ENCODE measurements at regions not wholly inside any gene's neighbourhood (a gene's known extent, or its start where the extent isn't known, plus 50 kb on each side); places are given as distances from the start of the nearest gene placed in this dataset.

DNA sequence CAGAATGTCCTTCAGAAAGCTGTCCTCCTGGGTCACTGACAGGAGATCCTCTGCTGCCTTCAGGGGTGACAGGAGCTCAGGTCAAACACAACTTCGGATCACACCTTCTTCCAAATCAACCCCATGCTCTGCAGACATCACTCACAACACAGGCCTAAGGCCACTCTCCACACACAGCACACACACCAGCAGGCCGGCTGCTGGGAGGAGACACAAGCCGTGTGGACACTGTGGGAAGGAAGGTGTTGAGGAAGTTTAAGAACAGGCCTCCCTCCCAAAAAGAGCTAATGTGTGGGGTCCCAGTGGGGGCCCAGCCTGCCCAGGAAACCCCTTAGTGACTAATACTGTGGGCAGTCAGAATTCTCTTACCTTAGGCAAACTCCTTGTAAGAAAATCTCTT lies 290.3 kb upstream of the ID2 start:
- intact Hi-C loops (cut with DNase I; ENCODE audit: low total_unique reads): no loop called here
- Histone ChIP-seq H3K4me1 (peaks cover 0 to 9% (median 0%) of the 10 kb centered on the region in 4 donors), H3K36me3 (no peaks in the 10 kb centered on the region), H3K4me3 (no peak overlapping the region), H3K9me3 (no peaks in the 10 kb centered on the region), H3K27me3 (no peaks in the 10 kb centered on the region), H3K27ac (no peak overlapping the region)
- no peak for DNase-seq
- WGBS, 5 donors: 91 to 100% (median 95%) methylated on average over 1 to 3 of the region's 3 CpGs
- no peak for TF ChIP-seq POLR2A (IDR thresholded peaks at IDR 0.05)
- TF ChIP-seq, protein P1, sequence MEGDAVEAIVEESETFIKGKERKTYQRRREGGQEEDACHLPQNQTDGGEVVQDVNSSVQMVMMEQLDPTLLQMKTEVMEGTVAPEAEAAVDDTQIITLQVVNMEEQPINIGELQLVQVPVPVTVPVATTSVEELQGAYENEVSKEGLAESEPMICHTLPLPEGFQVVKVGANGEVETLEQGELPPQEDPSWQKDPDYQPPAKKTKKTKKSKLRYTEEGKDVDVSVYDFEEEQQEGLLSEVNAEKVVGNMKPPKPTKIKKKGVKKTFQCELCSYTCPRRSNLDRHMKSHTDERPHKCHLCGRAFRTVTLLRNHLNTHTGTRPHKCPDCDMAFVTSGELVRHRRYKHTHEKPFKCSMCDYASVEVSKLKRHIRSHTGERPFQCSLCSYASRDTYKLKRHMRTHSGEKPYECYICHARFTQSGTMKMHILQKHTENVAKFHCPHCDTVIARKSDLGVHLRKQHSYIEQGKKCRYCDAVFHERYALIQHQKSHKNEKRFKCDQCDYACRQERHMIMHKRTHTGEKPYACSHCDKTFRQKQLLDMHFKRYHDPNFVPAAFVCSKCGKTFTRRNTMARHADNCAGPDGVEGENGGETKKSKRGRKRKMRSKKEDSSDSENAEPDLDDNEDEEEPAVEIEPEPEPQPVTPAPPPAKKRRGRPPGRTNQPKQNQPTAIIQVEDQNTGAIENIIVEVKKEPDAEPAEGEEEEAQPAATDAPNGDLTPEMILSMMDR (IDR thresholded peaks at IDR 0.05): no peak
- no peak for TF ChIP-seq EP300 (IDR thresholded peaks at IDR 0.05)

DNA sequence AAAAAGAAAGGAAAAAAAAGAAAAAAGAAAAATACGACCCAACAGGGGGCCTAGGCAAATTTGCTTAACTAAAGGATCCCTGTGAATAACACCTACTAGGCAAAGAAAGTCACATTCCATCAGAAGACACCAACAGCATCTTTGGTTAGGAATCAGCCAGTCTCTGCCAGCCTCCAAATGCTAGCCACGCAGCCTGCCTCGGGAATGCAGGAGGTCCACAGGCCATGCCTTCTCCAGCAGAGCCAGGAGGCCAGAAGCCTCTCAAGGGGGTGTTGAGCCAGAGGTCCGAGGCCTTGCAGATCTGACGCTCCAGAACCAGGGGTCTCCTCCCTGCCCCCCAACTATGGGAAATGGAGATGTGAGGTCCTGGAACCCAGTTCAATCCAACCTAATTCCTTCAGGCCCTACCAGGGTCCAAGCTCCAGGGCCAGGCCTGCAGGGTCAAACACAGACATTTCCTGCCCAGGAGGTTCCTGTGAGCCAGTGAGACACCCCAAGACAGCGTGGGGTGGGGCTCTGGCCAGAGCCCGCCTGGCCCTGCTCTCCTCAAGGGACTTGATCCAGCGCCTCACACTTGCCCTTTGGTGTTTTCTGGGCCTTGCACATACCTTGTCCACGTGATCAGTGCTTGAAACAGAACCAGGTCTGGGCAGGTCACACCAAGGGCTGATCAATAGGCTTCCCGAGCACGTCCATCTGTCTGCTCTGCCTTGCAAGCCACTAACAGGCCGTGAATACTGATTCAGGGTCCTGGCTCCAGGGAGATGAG lies 289.6 kb upstream of the ID2 start:
- intact Hi-C loops (cut with DNase I; ENCODE audit: low total_unique reads): no loop called here
- no peaks in the 10 kb centered on the region for H3K36me3 ChIP-seq
- no peak overlapping the region for H3K27ac ChIP-seq
- TF ChIP-seq, protein P1 (IDR thresholded peaks at IDR 0.05): no peak
- TF ChIP-seq EP300 (IDR thresholded peaks at IDR 0.05) (no peak), POLR2A (IDR thresholded peaks at IDR 0.05) (no peak), POLR2AphosphoS5 (IDR thresholded peaks at IDR 0.05) (no peak)
- H3K27me3 ChIP-seq: no peaks in the 10 kb centered on the region
- H3K4me1 ChIP-seq: peaks cover 0 to 9% (median 0%) of the 10 kb centered on the region in 4 donors
- 90 to 97% (median 94%) methylated on average over 12 of the region's 12 CpGs for WGBS, 5 donors
- no peak overlapping the region for H3K4me3 ChIP-seq
- H3K9me3 ChIP-seq: no peaks in the 10 kb centered on the region
- no peak for DNase-seq

DNA sequence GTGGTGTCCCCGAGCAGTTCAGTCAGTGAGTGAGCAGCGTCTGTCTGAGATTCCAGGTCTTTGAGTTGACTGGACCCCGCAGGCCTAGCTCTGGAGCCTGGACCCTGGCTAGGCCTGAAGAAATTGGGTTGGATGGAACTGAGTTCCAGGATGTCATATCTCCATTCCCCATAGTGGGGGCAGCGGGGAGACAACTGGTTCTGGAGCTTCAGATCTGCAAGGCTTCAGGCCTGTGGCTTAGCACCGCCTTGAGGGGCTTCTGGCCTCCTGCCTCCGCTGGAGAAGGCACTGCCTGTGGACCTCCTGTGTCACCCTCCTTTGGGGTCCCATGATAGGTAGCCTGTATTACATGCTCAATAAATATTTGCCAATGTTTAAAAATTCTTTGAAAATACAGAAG lies 288.4 kb upstream of the ID2 start:
- no peak overlapping the region for H3K4me3 ChIP-seq
- WGBS, 5 donors: 94 to 99% (median 97%) methylated on average over 6 of the region's 6 CpGs
- H3K9me3 ChIP-seq: no peaks in the 10 kb centered on the region
- H3K27me3 ChIP-seq: no peaks in the 10 kb centered on the region
- intact Hi-C loops (cut with DNase I; ENCODE audit: low total_unique reads): no loop called here
- DNase-seq: no peak
- TF ChIP-seq POLR2A (IDR thresholded peaks at IDR 0.05) (no peak), EP300 (IDR thresholded peaks at IDR 0.05) (no peak), POLR2AphosphoS5 (IDR thresholded peaks at IDR 0.05) (no peak)
- TF ChIP-seq, protein P1 (IDR thresholded peaks at IDR 0.05): no peak
- H3K4me1 ChIP-seq: peaks cover 0 to 9% (median 0%) of the 10 kb centered on the region in 4 donors
- H3K36me3 ChIP-seq: no peaks in the 10 kb centered on the region
- no peak overlapping the region for H3K27ac ChIP-seq

DNA sequence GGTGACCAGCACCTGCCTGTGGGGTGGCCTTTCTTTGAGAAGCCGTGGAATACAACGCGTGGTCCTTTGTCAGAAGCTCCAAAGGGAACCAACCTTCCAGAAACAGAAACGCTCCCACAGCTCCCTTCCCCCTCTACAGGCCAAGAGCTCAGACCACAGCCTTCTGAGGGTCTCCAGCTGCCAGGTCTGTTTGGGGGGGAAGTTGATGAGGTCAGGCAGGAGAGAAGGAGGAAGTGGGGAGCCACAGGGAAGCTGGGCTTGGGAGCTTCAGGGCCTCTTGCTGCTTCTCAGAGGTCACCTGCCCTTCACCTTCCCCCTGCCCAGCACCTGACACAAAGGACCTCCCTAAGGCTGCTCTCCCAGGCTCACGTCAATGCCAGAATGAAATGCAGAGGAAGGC lies 287.7 kb upstream of the ID2 start:
- Histone ChIP-seq H3K27ac (no peak overlapping the region), H3K36me3 (no peaks in the 10 kb centered on the region), H3K27me3 (no peaks in the 10 kb centered on the region), H3K4me1 (peaks cover 0 to 7% (median 0%) of the 10 kb centered on the region in 4 donors), H3K9me3 (no peaks in the 10 kb centered on the region), H3K4me3 (no peak overlapping the region)
- TF ChIP-seq EP300 (IDR thresholded peaks at IDR 0.05) (no peak), POLR2AphosphoS5 (IDR thresholded peaks at IDR 0.05) (no peak), POLR2A (IDR thresholded peaks at IDR 0.05) (no peak)
- TF ChIP-seq, protein P1 (IDR thresholded peaks at IDR 0.05): no peak
- intact Hi-C loops (cut with DNase I; ENCODE audit: low total_unique reads): no loop called here
- 88 to 94% (median 93%) methylated on average over 5 of the region's 5 CpGs for WGBS, 5 donors
- DNase-seq: no peak
